Panc1 (cell line): ENCODE measurements at regions not wholly inside any gene's neighbourhood (a gene's known extent, or its start where the extent isn't known, plus 50 kb on each side); places are given as distances from the start of the nearest gene placed in this dataset.

Source experiments
- ATAC-seq: fragments of 200-7000 bp; cut with Tn5 transposase; 2 replicates; pipeline ENCODE4 v1.9.1; 2020; ENCODE audit warnings: mild to moderate bottlenecking, moderate library complexity
- BruUV-seq: library from RNA; stranded (reverse); fragments of 400-500 nt; replicated peaks from 2 replicates; lab custom pipeline; 2021; lab: Mats Ljungman, UMichigan
- CTCF ChIA-PET: fragments of 300-600 bp; sonication (Branson Sonifier 250); formaldehyde crosslinking; loops from one replicate; lab custom pipeline; 2022; ENCODE audit warnings: antibody characterized with exemption; lab: Charles Lee
- POLR2A ChIA-PET: fragments of 300-600 bp; sonication (Branson Sonifier 250); formaldehyde crosslinking; loops from one replicate; lab custom pipeline; 2022; ENCODE audit warnings: antibody characterized with exemption; lab: Charles Lee
- DNase-seq: peaks from one replicate; pipeline ENCODE4 v3.0.0-alpha.2; 2010; ENCODE audit warnings: low read depth, low spot score
- H3K27ac ChIP-seq: 2 replicates; pipeline ENCODE4 v1.5.1; 2011; ENCODE audit warnings: mild to moderate bottlenecking, low read length, inconsistent platforms
- H3K27me3 ChIP-seq: fragments of 200-500 bp; sonication (Bioruptor generic); 2 replicates; pipeline ENCODE4 v1.6.0; 2014; ENCODE audit warnings: low read length, inconsistent platforms; ENCODE audit not compliant: control insufficient read depth, insufficient read depth
- H3K36me3 ChIP-seq: fragments of 200-500 bp; sonication (Bioruptor generic); 2 replicates; pipeline ENCODE4 v1.5.1; 2014; ENCODE audit warnings: inconsistent platforms, mild to moderate bottlenecking, low read length, moderate library complexity; ENCODE audit not compliant: control insufficient read depth, insufficient read depth
- H3K4me1 ChIP-seq: 2 replicates; pipeline ENCODE4 v1.5.1; 2011; ENCODE audit warnings: inconsistent platforms, mild to moderate bottlenecking, low read length, moderate library complexity; ENCODE audit not compliant: control insufficient read depth, insufficient read depth
- H3K4me3 ChIP-seq, 2 experiments: 2 replicates each; pipeline ENCODE4 v1.5.1; 2011 to 2012; ENCODE audit warnings: low read depth in 2 of 2, low read length in 2 of 2, mild to moderate bottlenecking in 2 of 2, inconsistent platforms in 1 of 2, moderate library complexity in 1 of 2
- H3K9me3 ChIP-seq: fragments of 200-500 bp; sonication (Bioruptor generic); 2 replicates; pipeline ENCODE4 v1.5.1; 2014; ENCODE audit warnings: low read depth, mild to moderate bottlenecking, inconsistent platforms, low read length, moderate library complexity; ENCODE audit not compliant: control insufficient read depth, insufficient read depth
- POLR2AphosphoS5 ChIP-seq: IDR thresholded peaks from 2 replicates; pipeline ENCODE4 v1.6.1; 2012; ENCODE audit warnings: mild to moderate bottlenecking, low read depth, low read length, moderate library complexity
- SIN3A ChIP-seq: IDR thresholded peaks from 2 replicates; pipeline ENCODE4 v1.6.1; 2012; ENCODE audit warnings: low read depth, mild to moderate bottlenecking, low read length, moderate library complexity, borderline replicate concordance; ENCODE audit not compliant: insufficient read depth
- TCF7L2 ChIP-seq: IDR thresholded peaks from 2 replicates; pipeline ENCODE4 v1.6.1; 2011; ENCODE audit warnings: mild to moderate bottlenecking, low read depth, low read length, inconsistent platforms
- in situ Hi-C: cut with HindIII; loops from 2 replicates; pipeline ENCODE4 v1.10.0; 2016; ENCODE audit warnings: low sequenced_read_pairs, low pct_unique_long_range_greater_than_20kb
- intact Hi-C: fragments of 100-400 bp; cut with micrococcal nuclease; formaldehyde crosslinking; loops from one replicate; pipeline ENCODE4 v1.10.0; 2022; ENCODE audit not compliant: unreplicated experiment
- TF ChIP-seq, protein P1 (sequence below), 2 experiments: IDR thresholded peaks; 2 replicates each; pipeline ENCODE4 v1.6.1; 2011 to 2012; ENCODE audit warnings: low read depth in 2 of 2, control low read depth in 1 of 2, low read length in 1 of 2, mild to moderate bottlenecking in 1 of 2, moderate library complexity in 1 of 2; ENCODE audit not compliant: insufficient read depth in 1 of 2
- TF ChIP-seq, protein P2 (sequence below): fragments of 450-650 bp; IDR thresholded peaks from 2 replicates; pipeline ENCODE4 v1.5.1; 2017; ENCODE audit warnings: mild to moderate bottlenecking

DNA sequence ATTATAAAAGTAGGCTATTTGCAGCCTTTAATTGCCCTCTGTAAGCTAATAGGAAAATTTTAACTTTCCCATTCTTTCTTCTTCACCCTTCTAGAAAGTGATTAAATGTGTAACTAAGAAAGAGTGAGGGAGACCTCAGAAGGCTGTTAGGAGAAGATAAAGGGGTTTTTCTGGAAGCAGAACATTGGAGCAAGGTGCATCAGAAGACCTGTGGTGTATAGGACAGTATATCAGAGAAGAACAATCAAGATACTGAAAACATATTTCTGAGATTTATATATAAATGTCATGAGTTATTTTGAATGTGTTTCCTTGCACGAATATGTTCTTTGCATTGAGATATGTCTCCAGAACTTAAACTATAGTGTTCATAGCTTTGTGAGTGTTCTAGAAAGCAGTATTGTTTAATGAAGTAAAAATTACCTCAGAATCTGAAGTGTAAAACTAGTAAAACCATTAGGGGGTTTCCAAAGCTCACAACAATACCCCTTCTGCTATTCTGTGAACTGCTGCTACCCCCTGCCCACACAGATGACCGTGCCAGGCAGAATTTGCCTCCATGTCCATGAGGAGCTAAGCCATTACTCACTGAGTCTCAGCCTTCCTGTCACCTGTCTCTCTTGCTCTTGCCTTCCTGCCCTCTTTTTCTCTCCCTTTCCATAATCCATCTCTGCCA is 537.9 kb downstream of the EPHA4 start:
- DNase-seq (no peak), ATAC-seq (no peak)
- H3K4me1 ChIP-seq = no peaks in the 10 kb centered on the region
- CTCF ChIA-PET = no interaction called here
- H3K9me3 ChIP-seq = no peaks in the 10 kb centered on the region; the same call in 1 of the 2 replicates
- no peaks in the 10 kb centered on the region for H3K27me3 ChIP-seq
- BruUV-seq = no TSS peak
- POLR2A ChIA-PET = no interaction called here
- no peak for TF ChIP-seq TCF7L2
- no peak for TF ChIP-seq POLR2AphosphoS5
- TF ChIP-seq, protein P1, sequence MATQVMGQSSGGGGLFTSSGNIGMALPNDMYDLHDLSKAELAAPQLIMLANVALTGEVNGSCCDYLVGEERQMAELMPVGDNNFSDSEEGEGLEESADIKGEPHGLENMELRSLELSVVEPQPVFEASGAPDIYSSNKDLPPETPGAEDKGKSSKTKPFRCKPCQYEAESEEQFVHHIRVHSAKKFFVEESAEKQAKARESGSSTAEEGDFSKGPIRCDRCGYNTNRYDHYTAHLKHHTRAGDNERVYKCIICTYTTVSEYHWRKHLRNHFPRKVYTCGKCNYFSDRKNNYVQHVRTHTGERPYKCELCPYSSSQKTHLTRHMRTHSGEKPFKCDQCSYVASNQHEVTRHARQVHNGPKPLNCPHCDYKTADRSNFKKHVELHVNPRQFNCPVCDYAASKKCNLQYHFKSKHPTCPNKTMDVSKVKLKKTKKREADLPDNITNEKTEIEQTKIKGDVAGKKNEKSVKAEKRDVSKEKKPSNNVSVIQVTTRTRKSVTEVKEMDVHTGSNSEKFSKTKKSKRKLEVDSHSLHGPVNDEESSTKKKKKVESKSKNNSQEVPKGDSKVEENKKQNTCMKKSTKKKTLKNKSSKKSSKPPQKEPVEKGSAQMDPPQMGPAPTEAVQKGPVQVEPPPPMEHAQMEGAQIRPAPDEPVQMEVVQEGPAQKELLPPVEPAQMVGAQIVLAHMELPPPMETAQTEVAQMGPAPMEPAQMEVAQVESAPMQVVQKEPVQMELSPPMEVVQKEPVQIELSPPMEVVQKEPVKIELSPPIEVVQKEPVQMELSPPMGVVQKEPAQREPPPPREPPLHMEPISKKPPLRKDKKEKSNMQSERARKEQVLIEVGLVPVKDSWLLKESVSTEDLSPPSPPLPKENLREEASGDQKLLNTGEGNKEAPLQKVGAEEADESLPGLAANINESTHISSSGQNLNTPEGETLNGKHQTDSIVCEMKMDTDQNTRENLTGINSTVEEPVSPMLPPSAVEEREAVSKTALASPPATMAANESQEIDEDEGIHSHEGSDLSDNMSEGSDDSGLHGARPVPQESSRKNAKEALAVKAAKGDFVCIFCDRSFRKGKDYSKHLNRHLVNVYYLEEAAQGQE (IDR thresholded peaks at IDR 0.05; ENCODE audit: insufficient read depth in 1 of 2, low read depth in 2 of 2, low read length in 1 of 2) = no peak
- intact Hi-C loops = no loop called here
- in situ Hi-C loops = no loop called here
- no peaks in the 10 kb centered on the region for H3K36me3 ChIP-seq
- no peak overlapping the region for H3K4me3 ChIP-seq
- no peak overlapping the region for H3K27ac ChIP-seq

DNA sequence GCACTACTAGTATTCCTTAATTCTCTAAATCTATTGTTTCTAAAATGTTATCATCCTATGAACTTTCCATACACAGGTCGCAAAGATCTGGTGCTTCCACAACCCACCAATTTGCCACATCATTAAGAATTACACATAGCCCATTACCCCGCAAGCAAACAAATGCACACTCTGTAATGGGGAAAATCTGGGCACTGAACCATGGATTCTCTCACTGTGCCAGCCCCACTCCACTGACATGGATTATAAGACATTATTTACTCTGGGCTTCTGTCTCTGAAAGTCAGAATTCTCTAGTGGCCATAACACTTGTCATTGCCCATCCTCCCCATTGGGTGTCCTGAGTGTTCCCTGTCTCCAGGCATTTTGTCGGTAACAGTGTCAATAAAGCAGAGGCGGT is 537.1 kb downstream of the EPHA4 start:
- intact Hi-C loops = no loop called here
- no peak overlapping the region for H3K4me3 ChIP-seq
- in situ Hi-C loops = no loop called here
- ChIA-PET POLR2A (no interaction called here), CTCF (no interaction called here)
- H3K9me3 ChIP-seq = no peaks in the 10 kb centered on the region; the same call in 1 of the 2 replicates
- no peak overlapping the region for H3K27ac ChIP-seq
- H3K27me3 ChIP-seq = no peaks in the 10 kb centered on the region
- TF ChIP-seq POLR2AphosphoS5 (no peak), TCF7L2 (no peak), SIN3A (no peak)
- TF ChIP-seq, protein P1 (IDR thresholded peaks at IDR 0.05; ENCODE audit: insufficient read depth in 1 of 2, low read depth in 2 of 2, low read length in 1 of 2) = no peak
- TF ChIP-seq, protein P2, sequence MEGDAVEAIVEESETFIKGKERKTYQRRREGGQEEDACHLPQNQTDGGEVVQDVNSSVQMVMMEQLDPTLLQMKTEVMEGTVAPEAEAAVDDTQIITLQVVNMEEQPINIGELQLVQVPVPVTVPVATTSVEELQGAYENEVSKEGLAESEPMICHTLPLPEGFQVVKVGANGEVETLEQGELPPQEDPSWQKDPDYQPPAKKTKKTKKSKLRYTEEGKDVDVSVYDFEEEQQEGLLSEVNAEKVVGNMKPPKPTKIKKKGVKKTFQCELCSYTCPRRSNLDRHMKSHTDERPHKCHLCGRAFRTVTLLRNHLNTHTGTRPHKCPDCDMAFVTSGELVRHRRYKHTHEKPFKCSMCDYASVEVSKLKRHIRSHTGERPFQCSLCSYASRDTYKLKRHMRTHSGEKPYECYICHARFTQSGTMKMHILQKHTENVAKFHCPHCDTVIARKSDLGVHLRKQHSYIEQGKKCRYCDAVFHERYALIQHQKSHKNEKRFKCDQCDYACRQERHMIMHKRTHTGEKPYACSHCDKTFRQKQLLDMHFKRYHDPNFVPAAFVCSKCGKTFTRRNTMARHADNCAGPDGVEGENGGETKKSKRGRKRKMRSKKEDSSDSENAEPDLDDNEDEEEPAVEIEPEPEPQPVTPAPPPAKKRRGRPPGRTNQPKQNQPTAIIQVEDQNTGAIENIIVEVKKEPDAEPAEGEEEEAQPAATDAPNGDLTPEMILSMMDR = no peak
- BruUV-seq = no TSS peak
- DNase-seq = no peak
- ATAC-seq = no peak
- H3K4me1 ChIP-seq = no peaks in the 10 kb centered on the region
- no peaks in the 10 kb centered on the region for H3K36me3 ChIP-seq
